Coronary artery (tissue), 2 donors: ENCODE measurements at regions not wholly inside any gene's neighbourhood (a gene's known extent, or its start where the extent isn't known, plus 50 kb on each side); places are given as distances from the start of the nearest gene placed in this dataset.

Experiments
- DNase-seq: peaks from one replicate; pipeline ENCODE4 v3.0.0-alpha.2; 2017; ENCODE audit warnings: low spot score
- H3K27ac ChIP-seq, 2 donors: fragments of 200-600 bp; sonication (generic); one replicate each; pipeline ENCODE4 v1.5.1; 2016 to 2019
- H3K4me3 ChIP-seq: fragments of 200-600 bp; sonication (generic); 2 replicates; pipeline ENCODE4 v1.5.1; 2016; ENCODE audit warnings: mild to moderate bottlenecking, moderate library complexity
- TF ChIP-seq, protein P1 (sequence below): fragments of 200-600 bp; sonication (generic); IDR thresholded peaks from one replicate; pipeline ENCODE4 v1.5.1; 2019; ENCODE audit warnings: antibody characterized with exemption

DNA sequence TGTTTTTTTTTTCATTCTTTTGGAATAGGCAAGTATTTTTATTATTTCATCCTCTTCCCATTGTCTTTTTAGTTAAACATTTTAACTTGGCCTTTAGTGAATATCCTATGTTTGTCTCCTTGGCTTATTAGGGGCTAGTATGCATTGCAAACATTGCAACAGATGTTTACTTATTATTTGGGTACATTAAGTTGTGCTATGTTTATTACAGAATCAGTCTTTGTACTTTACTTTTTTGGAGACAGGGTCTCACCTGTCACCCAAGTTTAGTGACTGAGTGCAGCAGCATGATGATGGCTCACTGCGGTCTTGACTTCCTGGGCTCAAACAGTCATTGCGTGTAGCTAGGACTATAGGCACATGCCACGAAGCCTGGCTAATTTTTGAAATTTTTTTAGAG, 51.1 kb upstream of the NUDT6 start:
- no peak for DNase-seq
- Histone ChIP-seq H3K27ac (no peak overlapping the region), H3K4me3 (no peak overlapping the region)
- TF ChIP-seq, protein P1, sequence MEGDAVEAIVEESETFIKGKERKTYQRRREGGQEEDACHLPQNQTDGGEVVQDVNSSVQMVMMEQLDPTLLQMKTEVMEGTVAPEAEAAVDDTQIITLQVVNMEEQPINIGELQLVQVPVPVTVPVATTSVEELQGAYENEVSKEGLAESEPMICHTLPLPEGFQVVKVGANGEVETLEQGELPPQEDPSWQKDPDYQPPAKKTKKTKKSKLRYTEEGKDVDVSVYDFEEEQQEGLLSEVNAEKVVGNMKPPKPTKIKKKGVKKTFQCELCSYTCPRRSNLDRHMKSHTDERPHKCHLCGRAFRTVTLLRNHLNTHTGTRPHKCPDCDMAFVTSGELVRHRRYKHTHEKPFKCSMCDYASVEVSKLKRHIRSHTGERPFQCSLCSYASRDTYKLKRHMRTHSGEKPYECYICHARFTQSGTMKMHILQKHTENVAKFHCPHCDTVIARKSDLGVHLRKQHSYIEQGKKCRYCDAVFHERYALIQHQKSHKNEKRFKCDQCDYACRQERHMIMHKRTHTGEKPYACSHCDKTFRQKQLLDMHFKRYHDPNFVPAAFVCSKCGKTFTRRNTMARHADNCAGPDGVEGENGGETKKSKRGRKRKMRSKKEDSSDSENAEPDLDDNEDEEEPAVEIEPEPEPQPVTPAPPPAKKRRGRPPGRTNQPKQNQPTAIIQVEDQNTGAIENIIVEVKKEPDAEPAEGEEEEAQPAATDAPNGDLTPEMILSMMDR: no peak

DNA sequence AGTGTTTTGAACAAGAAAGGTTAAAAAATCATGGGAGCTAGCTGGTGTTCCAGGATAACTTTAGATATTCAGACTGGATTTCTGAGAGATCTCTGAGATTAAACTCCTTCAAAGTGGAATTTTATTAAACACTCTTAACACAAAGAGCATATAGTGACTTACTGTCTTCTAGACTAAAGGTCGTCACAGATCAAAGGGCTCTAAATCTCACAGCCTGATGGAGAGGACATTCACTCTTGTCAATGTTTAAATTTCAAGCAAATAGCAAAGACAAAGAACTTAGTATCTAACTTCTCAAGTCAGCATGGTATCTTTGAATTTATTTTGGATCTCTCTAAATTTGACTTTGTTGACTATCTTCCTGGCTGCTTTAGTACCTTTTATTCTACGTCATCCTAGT, 53.7 kb upstream of the NUDT6 start:
- H3K27ac ChIP-seq: no peak overlapping the region
- H3K4me3 ChIP-seq: no peak overlapping the region
- no peak for DNase-seq
- TF ChIP-seq, protein P1: no peak

- Histone ChIP-seq H3K4me3 (no peak overlapping the region), H3K27ac (no peak overlapping the region)
- TF ChIP-seq, protein P1: no peak
- no peak for DNase-seq
Observed at GRCh38 chr4:122977103-122977502, 54.7 kb upstream of the NUDT6 start.

GRCh38 chr4:122978109-122978508, 55.7 kb upstream of the NUDT6 start:
- Histone ChIP-seq H3K27ac (no peak overlapping the region), H3K4me3 (no peak overlapping the region)
- no peak for DNase-seq
- TF ChIP-seq, protein P1: no peak

GRCh38 chr4:122978789-122979188, 56.4 kb upstream of the NUDT6 start:
- Histone ChIP-seq H3K27ac (no peak overlapping the region), H3K4me3 (no peak overlapping the region)
- DNase-seq: no peak
- TF ChIP-seq, protein P1: no peak

DNA sequence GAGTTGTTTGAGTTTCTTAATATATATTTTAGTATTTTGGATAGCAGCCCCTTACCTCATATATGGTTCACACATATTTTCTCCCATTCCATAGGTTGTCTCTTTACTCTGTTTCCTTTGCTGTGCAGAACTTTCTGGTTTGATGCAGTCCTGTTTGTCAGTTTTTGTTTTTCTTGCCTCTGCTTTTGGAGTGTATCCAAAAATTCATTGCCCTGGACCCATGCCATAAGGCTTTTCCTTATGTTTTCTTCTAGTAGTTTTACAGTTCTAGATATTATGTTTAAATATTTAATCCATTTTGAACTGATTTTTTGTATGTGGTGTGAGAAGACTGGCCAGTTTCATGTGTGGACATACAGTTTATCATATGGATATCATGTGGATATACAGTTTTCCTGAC, 58.5 kb upstream of the NUDT6 start:
- Histone ChIP-seq H3K27ac (no peak overlapping the region), H3K4me3 (no peak overlapping the region)
- TF ChIP-seq, protein P1: no peak
- no peak for DNase-seq

DNA sequence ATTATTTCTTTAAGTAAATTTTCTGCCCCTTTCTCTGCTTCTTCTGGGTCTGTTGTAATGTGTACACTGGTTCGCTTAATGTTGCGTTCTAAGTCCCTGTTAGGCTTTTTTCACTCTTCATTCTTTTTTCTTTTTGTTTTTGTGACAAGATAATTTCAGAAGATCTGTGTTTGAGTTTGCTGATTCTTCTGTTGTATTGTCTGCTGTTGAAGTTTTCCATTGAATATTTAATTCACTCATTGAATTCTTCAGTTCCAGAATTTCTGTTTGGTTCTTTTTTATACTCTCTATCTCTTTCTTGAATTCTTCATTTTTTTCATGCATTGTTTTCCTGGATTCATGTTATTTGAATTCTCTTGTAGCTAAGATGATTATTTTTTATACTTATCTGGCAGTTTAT, 66.3 kb upstream of the NUDT6 start:
- no peak for DNase-seq
- Histone ChIP-seq H3K27ac (no peak overlapping the region), H3K4me3 (no peak overlapping the region)
- TF ChIP-seq, protein P1: no peak
